ENCODE measurements at regions not wholly inside any gene's neighbourhood (a gene's known extent, or its start where the extent isn't known, plus 50 kb on each side); places are given as distances from the start of the nearest gene placed in this dataset.

GRCh38 chr4:90030953-90031352, 96.2 kb upstream of the CCSER1 start:
- TF ChIP-seq CTCF (IDR thresholded peaks at IDR 0.05; ENCODE audit: low read depth, low read length): no peak
- no peak for TF ChIP-seq POLR2A (IDR thresholded peaks at IDR 0.05; ENCODE audit: extremely low read depth, insufficient read length)
- no peak for TF ChIP-seq MAX (IDR thresholded peaks at IDR 0.05; ENCODE audit: low read depth, low read length)

All from NB4 (cell line).